Uterus (tissue), 3 donors: ENCODE measurements at regions not wholly inside any gene's neighbourhood (a gene's known extent, or its start where the extent isn't known, plus 50 kb on each side); places are given as distances from the start of the nearest gene placed in this dataset.
A peak's percentile ranks its signal among the peaks of the same experiment; 100 is the strongest.
"Not testable (repeated sequence)": the region's sequence is repeated elsewhere in the genome, so short reads cannot be mapped to it uniquely, and the experiment has no call there.

ENCODE experiments used
- DNase-seq, 2 donors: peaks; one replicate each; pipeline ENCODE4 v3.0.0-alpha.2; 2019 to 2020
- H3K27ac ChIP-seq, 2 donors: fragments of 200-600 bp; sonication (generic); 1 replicate in 1 of 2; 2 replicates in 1 of 2; pipeline ENCODE4 v1.5.1; 2016 to 2018
- H3K27me3 ChIP-seq, 2 donors: fragments of 200-600 bp; sonication (generic); one replicate each; pipeline ENCODE4 v1.5.1; 2018 to 2019; ENCODE audit warnings: control low read depth in 1 of 2
- H3K36me3 ChIP-seq, 2 donors: fragments of 200-600 bp; sonication (generic); one replicate each; pipeline ENCODE4 v1.5.1; 2019; ENCODE audit warnings: control low read depth in 1 of 2
- H3K4me1 ChIP-seq, 2 donors: fragments of 200-600 bp; sonication (generic); one replicate each; pipeline ENCODE4 v1.5.1; 2018 to 2019; ENCODE audit warnings: control low read depth in 1 of 2
- H3K4me3 ChIP-seq, 2 donors: fragments of 200-600 bp; sonication (generic); 1 replicate in 1 of 2; 2 replicates in 1 of 2; pipeline ENCODE4 v1.5.1; 2018 to 2019; ENCODE audit warnings: mild to moderate bottlenecking in 1 of 2
- H3K9me3 ChIP-seq, 2 donors: fragments of 200-600 bp; sonication (generic); one replicate each; pipeline ENCODE4 v1.5.1; 2019; ENCODE audit warnings: control low read depth in 1 of 2
- POLR2A ChIP-seq, 2 donors: fragments of 450-650 bp; IDR thresholded peaks; one replicate each; pipeline ENCODE4 v1.6.1; 2016; ENCODE audit warnings: antibody characterized with exemption in 2 of 2, mild to moderate bottlenecking in 1 of 2, moderate library complexity in 1 of 2
- intact Hi-C: fragments of 100-400 bp; cut with DNase I; formaldehyde crosslinking; loops from one replicate; pipeline ENCODE4 v1.15.1; 2023; ENCODE audit warnings: low total_unique reads
- TF ChIP-seq, protein P1 (sequence below), 4 experiments: fragments of 200-600 bp in 2 of 4; fragments of 450-650 bp in 2 of 4; sonication (generic) in 2 of 4; IDR thresholded peaks; one replicate each; pipeline ENCODE4 v1.5.1; 2016 to 2019; ENCODE audit warnings: antibody characterized with exemption in 4 of 4, mild to moderate bottlenecking in 2 of 4, moderate library complexity in 1 of 4
- donor health status: DM: yes; HTN: yes; CAD: no.

- intact Hi-C loops: no loop called here
- Histone ChIP-seq H3K4me3 (no peak overlapping the region), H3K9me3 (no peaks in the 10 kb centered on the region), H3K4me1 (no peaks in the 10 kb centered on the region), H3K27ac (no peak overlapping the region), H3K36me3 (no peaks in the 10 kb centered on the region), H3K27me3 (no peaks in the 10 kb centered on the region)
- no peak for TF ChIP-seq POLR2A (IDR thresholded peaks at IDR 0.05)
- TF ChIP-seq, protein P1, sequence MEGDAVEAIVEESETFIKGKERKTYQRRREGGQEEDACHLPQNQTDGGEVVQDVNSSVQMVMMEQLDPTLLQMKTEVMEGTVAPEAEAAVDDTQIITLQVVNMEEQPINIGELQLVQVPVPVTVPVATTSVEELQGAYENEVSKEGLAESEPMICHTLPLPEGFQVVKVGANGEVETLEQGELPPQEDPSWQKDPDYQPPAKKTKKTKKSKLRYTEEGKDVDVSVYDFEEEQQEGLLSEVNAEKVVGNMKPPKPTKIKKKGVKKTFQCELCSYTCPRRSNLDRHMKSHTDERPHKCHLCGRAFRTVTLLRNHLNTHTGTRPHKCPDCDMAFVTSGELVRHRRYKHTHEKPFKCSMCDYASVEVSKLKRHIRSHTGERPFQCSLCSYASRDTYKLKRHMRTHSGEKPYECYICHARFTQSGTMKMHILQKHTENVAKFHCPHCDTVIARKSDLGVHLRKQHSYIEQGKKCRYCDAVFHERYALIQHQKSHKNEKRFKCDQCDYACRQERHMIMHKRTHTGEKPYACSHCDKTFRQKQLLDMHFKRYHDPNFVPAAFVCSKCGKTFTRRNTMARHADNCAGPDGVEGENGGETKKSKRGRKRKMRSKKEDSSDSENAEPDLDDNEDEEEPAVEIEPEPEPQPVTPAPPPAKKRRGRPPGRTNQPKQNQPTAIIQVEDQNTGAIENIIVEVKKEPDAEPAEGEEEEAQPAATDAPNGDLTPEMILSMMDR (IDR thresholded peaks at IDR 0.05): no peak
- no peak for DNase-seq
Measured at GRCh38 chr10:43839973-43840372, 191.3 kb upstream of the ZNF32 start.

DNA sequence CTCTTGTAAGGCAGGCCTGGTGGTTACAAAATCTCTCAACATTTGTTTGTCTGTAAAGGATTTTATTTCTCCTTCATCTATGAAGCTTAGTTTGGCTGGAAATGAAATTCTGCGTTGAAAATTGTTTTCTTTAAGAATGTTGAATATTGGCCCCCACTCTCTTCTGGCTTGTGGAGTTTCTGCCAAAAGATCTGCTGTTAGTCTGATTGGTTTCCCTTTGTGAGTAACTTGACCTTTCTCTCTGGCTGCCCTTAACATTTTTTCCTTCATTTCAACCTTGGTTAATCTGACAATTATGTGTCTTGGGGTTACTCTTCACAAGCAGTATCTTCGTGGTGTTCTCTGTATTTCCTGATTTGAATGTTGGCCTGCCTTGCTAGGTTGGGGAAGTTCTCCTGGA is 186.1 kb upstream of the ZNF32 start:
- H3K4me3 ChIP-seq, H3K27me3 ChIP-seq, DNase-seq, H3K36me3 ChIP-seq, intact Hi-C loops, H3K9me3 ChIP-seq, H3K27ac ChIP-seq, H3K4me1 ChIP-seq: not testable (repeated sequence)

DNA sequence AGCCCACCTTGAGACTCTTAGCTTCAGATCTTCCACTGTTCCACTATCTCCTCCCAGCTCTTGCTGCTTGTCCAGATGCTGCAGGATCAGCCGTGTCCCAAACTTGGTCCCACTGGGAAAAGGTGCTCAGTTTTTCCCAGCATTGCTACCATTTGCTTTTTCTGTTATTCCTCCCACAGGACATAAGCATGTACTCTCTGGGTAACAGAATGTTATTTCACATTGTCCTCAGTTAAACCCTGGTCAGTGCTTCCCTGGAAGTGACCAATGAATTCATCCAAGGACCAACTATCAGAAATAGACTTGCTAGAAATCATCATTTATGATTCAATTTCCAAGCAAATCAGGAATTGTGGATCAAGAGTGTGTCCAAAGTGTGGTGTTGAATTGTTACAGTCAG is 179.2 kb upstream of the ZNF32 start:
- H3K4me3 ChIP-seq: no peak overlapping the region
- H3K27ac ChIP-seq: no peak overlapping the region
- H3K4me1 ChIP-seq: no peaks in the 10 kb centered on the region
- DNase-seq: no peak
- H3K36me3 ChIP-seq: no peaks in the 10 kb centered on the region
- H3K27me3 ChIP-seq: no peaks in the 10 kb centered on the region
- intact Hi-C loops: no loop called here
- H3K9me3 ChIP-seq: no peaks in the 10 kb centered on the region
- TF ChIP-seq POLR2A (IDR thresholded peaks at IDR 0.05): no peak
- TF ChIP-seq, protein P1 (IDR thresholded peaks at IDR 0.05): no peak

- DNase-seq: no peak
- TF ChIP-seq POLR2A (IDR thresholded peaks at IDR 0.05): no peak
- TF ChIP-seq, protein P1 (IDR thresholded peaks at IDR 0.05): no peak
- H3K36me3 ChIP-seq: no peaks in the 10 kb centered on the region
- no peak overlapping the region for H3K4me3 ChIP-seq
- peak overlapping the region; percentile 78 for H3K27ac ChIP-seq
- intact Hi-C loops: no loop called here
- no peaks in the 10 kb centered on the region for H3K4me1 ChIP-seq
- no peaks in the 10 kb centered on the region for H3K9me3 ChIP-seq
- no peaks in the 10 kb centered on the region for H3K27me3 ChIP-seq
Measured at GRCh38 chr10:43825984-43826383, 177.3 kb upstream of the ZNF32 start.

DNA sequence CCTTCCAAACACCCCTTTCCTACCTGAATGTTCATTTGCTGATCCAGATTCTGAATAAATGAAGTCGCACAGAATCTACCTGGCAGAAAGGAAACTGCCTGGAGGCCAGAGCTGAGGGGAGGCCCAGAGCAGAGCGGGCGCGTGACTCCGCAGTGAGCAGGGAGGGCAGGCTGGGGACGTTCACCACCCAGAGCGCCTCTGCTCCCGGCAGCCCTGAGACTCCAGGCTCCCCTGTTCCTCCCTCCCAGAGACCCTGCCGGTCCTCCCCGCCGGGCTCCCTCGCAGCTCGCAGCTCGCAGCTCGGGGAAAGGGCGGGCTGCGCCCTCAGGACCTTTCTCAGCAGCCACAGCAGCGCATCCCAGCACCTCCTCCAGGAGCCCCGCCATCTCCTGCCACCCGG is 176.7 kb upstream of the ZNF32 start:
- H3K27ac ChIP-seq: peak overlapping the region; percentile 78

More for the DNA sequence above, 176.7 kb upstream of the ZNF32 start:
- no peaks in the 10 kb centered on the region for H3K27me3 ChIP-seq
- DNase-seq: no peak
- intact Hi-C loops: no loop called here
- H3K9me3 ChIP-seq: no peaks in the 10 kb centered on the region
- no peaks in the 10 kb centered on the region for H3K4me1 ChIP-seq
- H3K36me3 ChIP-seq: no peaks in the 10 kb centered on the region
- H3K4me3 ChIP-seq: no peak overlapping the region
- TF ChIP-seq, protein P1 (IDR thresholded peaks at IDR 0.05): no peak
- no peak for TF ChIP-seq POLR2A (IDR thresholded peaks at IDR 0.05)
